ENCODE measurements at regions not wholly inside any gene's neighbourhood (a gene's known extent, or its start where the extent isn't known, plus 50 kb on each side); places are given as distances from the start of the nearest gene placed in this dataset.

DNA sequence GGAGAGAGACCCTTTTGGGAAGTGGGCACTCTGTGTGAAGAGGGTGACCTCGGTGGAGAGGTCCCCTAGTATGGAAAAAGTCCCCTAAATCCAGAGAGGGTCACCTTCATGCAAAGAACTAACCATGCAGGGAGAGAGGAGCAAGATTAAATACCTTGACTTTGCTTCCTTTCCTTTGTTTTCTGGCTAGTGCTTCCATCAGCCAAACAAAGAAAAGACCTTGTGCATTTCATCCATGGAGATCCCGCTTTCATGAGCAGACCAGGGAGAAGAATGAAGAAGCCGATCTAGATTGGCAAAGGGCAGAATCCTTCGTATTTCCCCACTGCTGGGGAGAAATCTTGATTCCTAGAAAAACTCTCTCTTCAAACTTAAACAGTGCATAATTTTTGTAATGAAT lies 813.3 kb upstream of the CDH6 start:
- TF ChIP-seq, protein P1, sequence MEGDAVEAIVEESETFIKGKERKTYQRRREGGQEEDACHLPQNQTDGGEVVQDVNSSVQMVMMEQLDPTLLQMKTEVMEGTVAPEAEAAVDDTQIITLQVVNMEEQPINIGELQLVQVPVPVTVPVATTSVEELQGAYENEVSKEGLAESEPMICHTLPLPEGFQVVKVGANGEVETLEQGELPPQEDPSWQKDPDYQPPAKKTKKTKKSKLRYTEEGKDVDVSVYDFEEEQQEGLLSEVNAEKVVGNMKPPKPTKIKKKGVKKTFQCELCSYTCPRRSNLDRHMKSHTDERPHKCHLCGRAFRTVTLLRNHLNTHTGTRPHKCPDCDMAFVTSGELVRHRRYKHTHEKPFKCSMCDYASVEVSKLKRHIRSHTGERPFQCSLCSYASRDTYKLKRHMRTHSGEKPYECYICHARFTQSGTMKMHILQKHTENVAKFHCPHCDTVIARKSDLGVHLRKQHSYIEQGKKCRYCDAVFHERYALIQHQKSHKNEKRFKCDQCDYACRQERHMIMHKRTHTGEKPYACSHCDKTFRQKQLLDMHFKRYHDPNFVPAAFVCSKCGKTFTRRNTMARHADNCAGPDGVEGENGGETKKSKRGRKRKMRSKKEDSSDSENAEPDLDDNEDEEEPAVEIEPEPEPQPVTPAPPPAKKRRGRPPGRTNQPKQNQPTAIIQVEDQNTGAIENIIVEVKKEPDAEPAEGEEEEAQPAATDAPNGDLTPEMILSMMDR (IDR thresholded peaks at IDR 0.05), result no peak
- no peak for TF ChIP-seq POLR2A (IDR thresholded peaks at IDR 0.05)
- TF ChIP-seq POLR2AphosphoS5 (IDR thresholded peaks at IDR 0.05), result no peak
